ENCODE measurements at regions not wholly inside any gene's neighbourhood (a gene's known extent, or its start where the extent isn't known, plus 50 kb on each side); places are given as distances from the start of the nearest gene placed in this dataset.
"Not testable (repeated sequence)": the region's sequence is repeated elsewhere in the genome, so short reads cannot be mapped to it uniquely, and the experiment has no call there.

GRCh38 chr13:26484196-26484595 is 73.3 kb upstream of the WASF3 start:
- no peak for DNase-seq

DNA sequence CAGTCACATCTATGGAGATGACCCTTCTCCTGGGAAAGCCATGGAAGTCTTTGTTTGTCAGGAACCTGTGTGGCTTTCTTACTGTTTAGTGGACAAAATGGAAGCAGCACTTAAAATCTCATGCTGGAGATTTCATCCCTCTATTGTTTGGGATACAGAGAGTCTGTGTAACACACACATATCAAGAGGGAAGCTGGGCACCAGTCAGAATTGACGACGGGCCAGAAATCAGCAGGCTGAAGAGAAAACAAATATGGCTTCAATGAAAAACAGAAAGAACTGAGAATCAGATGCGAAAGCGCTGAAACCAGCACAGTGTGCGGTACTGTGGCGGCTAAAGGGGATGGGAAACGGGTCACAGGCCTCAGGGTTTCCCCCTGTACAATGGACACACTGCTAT is 72.2 kb upstream of the WASF3 start:
- DNase-seq: no peak

GRCh38 chr13:26485786-26486185 is 71.7 kb upstream of the WASF3 start:
- DNase-seq: no peak

- DNase-seq: no peak
Measured at GRCh38 chr13:26486550-26486949, 70.9 kb upstream of the WASF3 start.

GRCh38 chr13:26487781-26488180 is 69.7 kb upstream of the WASF3 start:
- DNase-seq: no peak

DNA sequence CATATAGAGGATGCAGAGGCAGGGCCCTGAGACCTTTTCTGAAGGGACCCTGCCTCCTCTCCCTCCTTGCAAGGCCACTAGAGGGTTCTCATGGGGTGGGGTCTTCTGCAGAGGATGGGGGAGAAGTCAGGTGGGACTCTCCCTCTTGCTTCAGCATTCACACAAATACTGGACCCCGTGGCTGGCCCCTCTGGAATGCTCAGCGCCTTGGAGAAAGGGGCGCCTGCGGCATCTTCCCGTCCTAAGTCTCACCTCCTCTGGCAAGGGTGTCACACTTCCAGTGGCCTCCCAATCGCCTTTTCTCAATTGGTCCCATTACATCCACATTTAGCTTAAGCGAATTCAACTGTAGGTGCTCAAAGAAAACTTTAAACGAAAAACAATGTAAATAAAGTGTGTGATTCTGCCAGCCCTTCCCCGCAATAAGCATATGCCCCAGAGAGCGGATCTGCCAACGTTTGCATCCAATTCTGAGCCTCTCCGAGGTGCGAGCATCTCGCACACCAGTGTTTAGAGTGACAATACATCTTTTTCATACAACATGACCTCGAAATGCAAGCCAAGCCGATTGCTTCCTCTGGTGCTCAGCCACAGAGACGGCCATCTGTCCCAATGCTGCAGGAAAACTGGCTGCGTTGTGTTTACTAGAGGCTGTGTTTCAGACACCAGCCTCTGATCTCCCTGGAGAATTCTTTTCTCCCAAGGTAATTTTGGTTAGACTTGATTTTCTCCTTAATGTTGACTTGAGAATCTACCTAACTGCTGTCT is 69.1 kb upstream of the WASF3 start:
- DNase-seq: no peak

- not testable (repeated sequence) for DNase-seq
Measured at GRCh38 chr13:26492301-26492700, 65.2 kb upstream of the WASF3 start.

DNA sequence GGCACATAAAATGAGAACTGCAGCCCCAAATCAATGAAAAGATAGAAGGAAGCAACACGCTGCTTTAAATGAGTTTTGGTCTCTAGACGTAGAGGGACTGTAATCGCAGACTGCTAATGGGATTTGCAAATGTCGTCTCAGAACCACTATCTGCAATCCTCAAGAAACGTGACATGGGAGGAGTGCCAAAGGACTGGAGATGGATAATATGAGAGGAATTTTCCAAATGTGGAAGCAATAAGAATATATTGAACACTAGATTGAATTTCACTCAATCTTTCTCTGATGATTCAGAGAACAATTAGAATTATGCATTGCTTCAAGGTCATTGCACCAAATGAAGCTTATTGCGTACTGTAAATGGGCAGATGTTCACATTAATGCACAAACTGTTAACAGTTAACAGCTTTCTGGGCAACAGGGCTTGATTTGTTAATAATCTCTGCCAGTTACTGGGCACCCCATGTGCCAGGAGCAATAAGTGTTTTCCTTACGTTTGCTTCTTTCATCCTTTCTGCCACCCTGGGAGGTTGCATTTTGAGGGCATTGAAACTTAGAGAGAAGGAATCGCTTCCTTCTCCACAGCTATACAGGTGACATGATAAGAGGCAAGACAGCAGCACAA is 62.8 kb upstream of the WASF3 start:
- DNase-seq: no peak

GRCh38 chr13:26495750-26496149 is 61.7 kb upstream of the WASF3 start:
- no peak for DNase-seq

GRCh38 chr13:26497968-26498511 is 59.4 kb upstream of the WASF3 start:
- DNase-seq: no peak

DNA sequence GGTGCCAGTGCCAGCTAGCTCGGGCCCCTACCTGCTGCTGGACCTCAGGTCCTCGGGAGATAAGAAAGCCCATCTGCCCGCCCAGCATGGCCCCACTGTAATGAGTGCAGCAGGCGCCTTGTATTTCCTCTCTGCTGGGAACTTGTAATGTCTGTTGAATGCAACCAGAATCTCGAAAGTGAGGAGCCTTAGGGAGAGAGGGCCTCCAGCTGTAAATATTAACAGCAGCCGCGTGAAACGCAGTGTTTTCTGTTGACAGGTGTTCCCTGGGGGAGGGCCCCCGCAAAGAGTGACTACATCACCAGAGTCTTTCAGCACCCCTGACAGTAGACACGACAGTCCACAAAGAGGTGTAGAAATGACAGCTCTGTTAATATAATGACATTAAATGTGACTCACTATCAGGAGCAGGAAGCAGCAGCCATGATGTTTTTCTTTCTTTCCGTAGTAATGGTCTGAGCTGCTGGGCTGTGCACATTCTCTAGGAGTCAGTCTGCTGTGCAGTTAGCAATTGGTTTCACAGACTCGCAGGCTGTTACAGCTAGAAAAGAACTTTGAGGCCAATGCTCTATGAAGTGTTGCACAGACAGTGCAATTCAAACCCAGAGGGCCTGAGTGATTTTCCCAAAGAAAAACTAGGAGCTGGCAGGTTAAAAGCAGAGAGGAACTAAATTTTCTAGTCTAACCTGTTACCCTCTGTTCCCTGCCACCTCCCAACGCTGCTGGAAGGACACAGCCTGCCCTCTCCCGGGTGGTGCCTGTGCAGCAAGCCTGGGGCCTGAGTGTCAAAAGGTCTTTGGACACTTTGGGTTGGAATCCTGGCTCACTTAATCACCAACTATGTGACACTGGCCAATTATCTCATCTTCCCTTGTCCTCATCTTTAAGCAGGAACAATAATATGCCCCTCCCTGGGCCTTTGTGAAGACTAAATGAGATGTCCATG is 58.6 kb upstream of the WASF3 start:
- DNase-seq: peak in 2 of 3 experiments; percentile 24 to 41

DNA sequence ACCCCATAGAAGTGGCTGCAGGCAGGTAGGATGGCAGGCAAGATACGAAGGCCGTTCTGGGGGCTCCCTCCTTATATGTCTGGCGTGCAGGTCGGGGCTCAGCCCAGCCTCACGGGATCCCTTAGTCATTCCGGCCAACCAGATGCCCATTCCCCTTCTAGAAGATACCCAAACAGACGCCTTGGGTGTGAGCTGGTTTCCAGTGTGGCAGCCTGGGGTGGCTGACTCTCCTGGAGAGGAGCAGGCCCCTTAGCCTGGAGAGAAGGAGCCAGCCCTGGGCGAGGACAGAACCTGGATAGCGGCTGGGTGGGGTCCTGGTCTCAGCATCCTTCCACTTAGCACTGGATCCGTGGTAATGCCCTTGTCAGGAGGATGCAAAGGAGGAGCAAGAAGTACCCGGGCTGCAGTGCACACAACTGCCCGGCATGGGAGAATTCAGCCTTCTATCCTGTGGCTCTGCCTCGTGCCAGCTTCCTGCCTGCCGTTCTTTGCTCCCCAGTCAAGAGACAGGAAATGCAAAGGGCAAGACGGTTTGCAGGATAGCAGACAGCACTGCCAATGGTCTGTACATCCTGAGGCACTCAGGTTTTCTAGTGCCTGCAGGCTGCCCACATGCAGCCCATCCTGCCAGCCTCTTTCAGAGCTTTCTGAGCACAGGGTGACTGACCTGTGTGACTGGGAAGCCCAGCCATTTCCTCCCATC is 56.7 kb upstream of the WASF3 start:
- no peak for DNase-seq

GRCh38 chr13:26501641-26502040 is 55.8 kb upstream of the WASF3 start:
- no peak for DNase-seq

DNA sequence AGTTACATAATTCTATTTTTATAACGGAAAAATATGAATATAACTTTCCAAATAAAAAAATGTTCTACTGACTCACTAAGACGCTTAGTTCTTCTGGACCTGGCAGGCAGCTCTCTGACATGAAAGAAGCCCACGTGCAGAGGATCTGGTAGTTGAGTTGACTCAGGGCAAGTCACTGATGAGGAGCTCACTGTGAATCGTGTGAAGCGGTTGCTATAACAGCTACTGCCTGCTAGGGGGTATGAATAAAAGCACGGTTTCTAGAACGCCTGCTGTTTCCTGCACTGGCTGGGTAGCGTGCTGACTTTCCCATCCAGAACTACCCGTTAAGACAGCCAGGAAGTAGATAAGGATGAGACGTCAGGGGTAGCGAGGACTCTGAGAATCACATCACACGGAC is 54.7 kb upstream of the WASF3 start:
- DNase-seq: no peak

- DNase-seq: no peak
Measured at GRCh38 chr13:26503826-26504594, 53.5 kb upstream of the WASF3 start.

Data from NCI-H1417 (cell line).